ENCODE measurements at regions not wholly inside any gene's neighbourhood (a gene's known extent, or its start where the extent isn't known, plus 50 kb on each side); places are given as distances from the start of the nearest gene placed in this dataset.

GRCh38 chr20:17878069-17878911 is 90.3 kb downstream of the SNX5 start:
- Mint-ChIP-seq H3K27me3 (peaks cover 45% of the 10 kb centered on the region), H3K4me1 (peaks cover 20% of the 10 kb centered on the region), H3K27ac (peak overlapping the region; percentile 44 to 49), H3K9me3 (no peaks in the 10 kb centered on the region), H3K4me3 (peak overlapping the region in 1 of 2 donors; percentile 25)
- ATAC-seq, result peak; percentile 33
- no peak for DNase-seq

GRCh38 chr20:17875981-17876385 is 92.6 kb downstream of the SNX5 start:
- H3K9me3 Mint-ChIP-seq, result no peaks in the 10 kb centered on the region
- H3K4me3 Mint-ChIP-seq, result no peak overlapping the region
- no peak for ATAC-seq

GRCh38 chr20:17875106-17875980 is 93.3 kb downstream of the SNX5 start:
- H3K4me3 Mint-ChIP-seq, result no peak overlapping the region
- ATAC-seq (no peak), DNase-seq (no peak)
- H3K27ac Mint-ChIP-seq, result no peak overlapping the region
- H3K27me3 Mint-ChIP-seq, result peaks cover 60% of the 10 kb centered on the region
- no peaks in the 10 kb centered on the region for H3K9me3 Mint-ChIP-seq
- H3K4me1 Mint-ChIP-seq, result peaks cover 34% of the 10 kb centered on the region

More at GRCh38 chr20:17875981-17876385, 92.6 kb downstream of the SNX5 start:
- no peak overlapping the region for H3K27ac Mint-ChIP-seq
- peaks cover 60% of the 10 kb centered on the region for H3K27me3 Mint-ChIP-seq
- H3K4me1 Mint-ChIP-seq, result peaks cover 34% of the 10 kb centered on the region
- no peak for DNase-seq

- peak; percentile 19 for ATAC-seq
- Mint-ChIP-seq H3K9me3 (no peaks in the 10 kb centered on the region), H3K4me3 (no peak overlapping the region), H3K27ac (peak overlapping the region in 1 of 2 donors; percentile 81), H3K27me3 (peaks cover 61% of the 10 kb centered on the region), H3K4me1 (peaks cover 34% of the 10 kb centered on the region)
- no peak for DNase-seq
Observed at GRCh38 chr20:17874271-17875105, 94.1 kb downstream of the SNX5 start.

GRCh38 chr20:17873410-17874270 is 95.0 kb downstream of the SNX5 start:
- Mint-ChIP-seq H3K27me3 (peaks cover 65% of the 10 kb centered on the region), H3K4me3 (no peak overlapping the region), H3K27ac (no peak overlapping the region), H3K4me1 (peaks cover 27% of the 10 kb centered on the region), H3K9me3 (no peaks in the 10 kb centered on the region)
- ATAC-seq (peak; percentile 24), DNase-seq (no peak)

- Mint-ChIP-seq H3K27ac (no peak overlapping the region), H3K4me3 (no peak overlapping the region), H3K9me3 (no peaks in the 10 kb centered on the region), H3K27me3 (peaks cover 58% of the 10 kb centered on the region), H3K4me1 (peaks cover 20% of the 10 kb centered on the region)
- no peak for ATAC-seq
- no peak for DNase-seq
Observed at GRCh38 chr20:17872959-17873358, 95.6 kb downstream of the SNX5 start.

GRCh38 chr20:17872434-17872833 is 96.2 kb downstream of the SNX5 start:
- no peak for ATAC-seq
- DNase-seq, result no peak
- Mint-ChIP-seq H3K4me1 (peaks cover 20% of the 10 kb centered on the region), H3K27me3 (peaks cover 52% of the 10 kb centered on the region), H3K27ac (peak overlapping the region; percentile 69 to 90), H3K9me3 (no peaks in the 10 kb centered on the region), H3K4me3 (no peak overlapping the region)

- Mint-ChIP-seq H3K9me3 (no peaks in the 10 kb centered on the region), H3K27me3 (peaks cover 47% of the 10 kb centered on the region), H3K4me1 (peaks cover 20% of the 10 kb centered on the region), H3K27ac (peak overlapping the region; percentile 69 to 90), H3K4me3 (no peak overlapping the region)
- DNase-seq (no peak), ATAC-seq (no peak)
Observed at GRCh38 chr20:17871886-17872285, 96.7 kb downstream of the SNX5 start.

- ATAC-seq, result no peak
- Mint-ChIP-seq H3K27ac (no peak overlapping the region), H3K4me3 (no peak overlapping the region)
Observed at GRCh38 chr20:17871181-17871580, 97.4 kb downstream of the SNX5 start.

GRCh38 chr20:17870086-17870740 is 98.4 kb downstream of the SNX5 start:
- H3K4me1 Mint-ChIP-seq, result peaks cover 20% of the 10 kb centered on the region
- H3K4me3 Mint-ChIP-seq, result no peak overlapping the region
- no peaks in the 10 kb centered on the region for H3K9me3 Mint-ChIP-seq
- H3K27me3 Mint-ChIP-seq, result peaks cover 34% of the 10 kb centered on the region
- no peak overlapping the region for H3K27ac Mint-ChIP-seq
- DNase-seq, result no peak
- ATAC-seq, result no peak

More at GRCh38 chr20:17871181-17871580, 97.4 kb downstream of the SNX5 start:
- DNase-seq, result no peak
- H3K4me1 Mint-ChIP-seq, result peaks cover 20% of the 10 kb centered on the region
- H3K27me3 Mint-ChIP-seq, result peaks cover 40% of the 10 kb centered on the region
- no peaks in the 10 kb centered on the region for H3K9me3 Mint-ChIP-seq

GRCh38 chr20:17869295-17869994 is 99.1 kb downstream of the SNX5 start:
- Mint-ChIP-seq H3K27me3 (peaks cover 27% of the 10 kb centered on the region), H3K4me1 (peaks cover 20% of the 10 kb centered on the region), H3K9me3 (no peaks in the 10 kb centered on the region), H3K4me3 (no peak overlapping the region), H3K27ac (no peak overlapping the region)
- DNase-seq, result no peak
- ATAC-seq, result no peak

- peaks cover 22% of the 10 kb centered on the region for H3K27me3 Mint-ChIP-seq
- no peaks in the 10 kb centered on the region for H3K9me3 Mint-ChIP-seq
- no peak overlapping the region for H3K27ac Mint-ChIP-seq
- ATAC-seq (no peak), DNase-seq (no peak)
- H3K4me3 Mint-ChIP-seq, result no peak overlapping the region
- peaks cover 14% of the 10 kb centered on the region for H3K4me1 Mint-ChIP-seq
Observed at GRCh38 chr20:17868700-17869231, 99.8 kb downstream of the SNX5 start.

- Mint-ChIP-seq H3K27ac (no peak overlapping the region), H3K27me3 (peaks cover 22% of the 10 kb centered on the region), H3K9me3 (no peaks in the 10 kb centered on the region), H3K4me3 (no peak overlapping the region), H3K4me1 (peaks cover 14% of the 10 kb centered on the region)
- ATAC-seq (no peak), DNase-seq (no peak)
Observed at GRCh38 chr20:17868151-17868550, 100.4 kb downstream of the SNX5 start.
